Urinary bladder (tissue), 3 donors: ENCODE measurements at regions not wholly inside any gene's neighbourhood (a gene's known extent, or its start where the extent isn't known, plus 50 kb on each side); places are given as distances from the start of the nearest gene placed in this dataset.

ENCODE experiments used
- DNase-seq: peaks from one replicate; pipeline ENCODE4 v3.0.0-alpha.2; 2015; ENCODE audit errors: extremely low spot score
- H3K27ac ChIP-seq: one replicate; pipeline ENCODE4 v1.5.1; 2013; ENCODE audit warnings: low read depth, mild to moderate bottlenecking, moderate library complexity
- H3K36me3 ChIP-seq: one replicate; pipeline ENCODE4 v1.6.1; 2013; ENCODE audit warnings: mild to moderate bottlenecking, moderate library complexity; ENCODE audit not compliant: insufficient read depth
- H3K4me1 ChIP-seq: one replicate; pipeline ENCODE4 v1.6.1; 2013; ENCODE audit warnings: mild to moderate bottlenecking, moderate library complexity; ENCODE audit not compliant: insufficient read depth
- H3K4me3 ChIP-seq: one replicate; pipeline ENCODE4 v1.5.1; 2013; ENCODE audit warnings: low read depth, low read length
- WGBS: extraction: QIAGEN DNeasy Blood & Tissue Kit; methylation state at CpG from one replicate; pipeline ENCODE4 v1.1.7; 2013; 5-methylcytosine and 5-hydroxymethylcytosine counted together
- donor health status: healthy with polysubstance abuse.
- donor health status: healthy.

GRCh38 chr9:78490231-78490630, 193.3 kb downstream of the PSAT1 start:
- no peak overlapping the region for H3K4me3 ChIP-seq
- 48% methylated on average over 4 of the region's 4 CpGs for WGBS
- DNase-seq, result no peak
- no peaks in the 10 kb centered on the region for H3K4me1 ChIP-seq
- H3K27ac ChIP-seq, result no peak overlapping the region
- no peaks in the 10 kb centered on the region for H3K36me3 ChIP-seq

DNA sequence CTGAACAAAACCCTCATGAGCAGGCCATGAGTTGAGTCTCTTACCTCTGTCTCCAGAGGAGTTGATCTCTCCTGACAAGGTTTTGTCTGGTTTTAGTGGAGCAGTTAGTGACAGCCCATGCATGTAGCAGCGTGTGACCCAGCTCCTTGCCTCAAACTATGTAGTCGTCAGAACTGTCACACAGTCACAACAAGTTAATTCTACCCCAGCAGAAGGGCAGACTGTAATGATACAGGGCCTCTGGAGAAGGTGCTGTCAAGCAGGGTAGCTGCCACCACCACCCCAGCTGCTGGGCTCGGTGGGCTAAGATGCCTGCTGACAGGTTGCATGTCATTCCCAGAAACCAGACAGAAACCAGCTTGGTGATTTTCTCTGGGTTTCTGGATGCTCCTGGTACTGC, 194.5 kb downstream of the PSAT1 start:
- Histone ChIP-seq H3K27ac (no peak overlapping the region), H3K4me3 (no peak overlapping the region)

DNA sequence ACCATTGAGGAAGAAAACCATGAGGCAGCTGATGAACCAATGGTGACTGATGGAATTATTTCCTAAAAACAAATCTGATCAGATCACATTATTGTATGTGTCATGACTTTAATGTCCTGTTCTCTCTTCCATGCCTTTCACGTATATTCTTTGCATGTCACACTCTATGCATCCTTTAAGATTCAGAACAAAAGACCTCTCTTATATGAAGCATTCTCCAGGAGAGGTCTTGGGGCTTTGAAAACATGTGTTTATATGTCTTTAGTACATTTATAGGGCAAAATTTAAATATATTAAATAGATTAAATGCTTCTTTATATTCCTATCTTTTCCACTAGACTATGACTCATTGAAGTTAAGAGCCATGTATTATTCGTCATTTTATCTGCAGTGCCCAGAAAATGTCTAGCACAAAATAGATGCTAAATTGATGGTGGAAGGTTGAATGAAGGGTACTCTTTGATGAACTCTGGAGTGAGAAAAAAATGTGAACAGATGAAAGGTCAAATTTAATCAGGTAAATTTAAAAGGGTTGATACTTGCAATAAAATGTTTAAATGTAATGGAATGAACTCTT, 196.3 kb downstream of the PSAT1 start:
- 84% methylated on average over 2 of the region's 2 CpGs for WGBS

More for the DNA sequence above, 194.5 kb downstream of the PSAT1 start:
- DNase-seq, result no peak
- WGBS, result 81% methylated on average over 3 of the region's 3 CpGs
- no peaks in the 10 kb centered on the region for H3K36me3 ChIP-seq
- H3K4me1 ChIP-seq, result no peaks in the 10 kb centered on the region

DNA sequence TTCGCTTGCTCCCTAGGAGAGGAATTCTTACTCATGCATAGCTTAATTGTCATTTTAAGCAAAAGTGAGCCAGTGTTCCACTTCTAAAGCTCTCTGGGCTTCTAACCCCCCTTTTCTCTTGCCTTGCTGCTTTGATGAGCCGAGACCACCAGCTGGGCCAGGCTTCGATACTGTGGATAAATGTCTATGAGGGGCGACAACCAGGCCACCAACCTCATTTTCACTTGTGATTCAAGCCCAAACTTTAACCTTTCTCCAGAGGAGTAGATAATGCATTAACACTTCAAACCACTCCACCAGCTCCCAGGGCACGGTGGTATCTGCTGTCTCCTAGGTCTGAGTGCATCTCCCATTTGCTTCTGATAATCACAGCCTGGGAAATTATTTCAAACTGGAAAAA, 205.6 kb downstream of the PSAT1 start:
- DNase-seq, result no peak
- no peaks in the 10 kb centered on the region for H3K36me3 ChIP-seq
- H3K4me1 ChIP-seq, result no peaks in the 10 kb centered on the region
- WGBS, result 73% methylated on average over 5 of the region's 5 CpGs
- H3K27ac ChIP-seq, result no peak overlapping the region
- no peak overlapping the region for H3K4me3 ChIP-seq

More for the DNA sequence above, 196.3 kb downstream of the PSAT1 start:
- Histone ChIP-seq H3K4me3 (no peak overlapping the region), H3K4me1 (no peaks in the 10 kb centered on the region), H3K36me3 (no peaks in the 10 kb centered on the region), H3K27ac (no peak overlapping the region)
- DNase-seq, result no peak

GRCh38 chr9:78505546-78505945, 208.6 kb downstream of the PSAT1 start:
- WGBS, result over 99% methylated on average over 2 of the region's 2 CpGs
- no peak for DNase-seq

DNA sequence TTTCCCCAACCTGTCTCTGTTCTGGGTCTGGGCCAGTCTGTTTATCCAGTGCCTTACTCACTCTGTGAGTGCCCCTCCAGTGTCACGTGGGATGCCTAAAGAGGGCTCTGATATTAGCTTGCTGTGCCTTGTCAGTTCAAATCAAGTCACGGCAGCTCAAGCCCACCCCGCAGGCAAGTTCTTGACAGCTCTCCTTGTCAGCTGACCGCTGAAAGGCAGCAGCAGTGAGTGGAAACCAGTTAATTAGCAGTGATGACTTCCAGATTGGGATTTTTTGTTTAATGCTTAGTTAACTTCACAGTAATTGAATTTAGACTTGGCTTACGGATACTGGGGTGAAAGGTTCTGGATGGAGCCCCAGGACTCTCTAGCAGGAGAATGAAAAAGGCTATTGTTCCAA, 210.1 kb downstream of the PSAT1 start:
- no peak overlapping the region for H3K27ac ChIP-seq
- no peaks in the 10 kb centered on the region for H3K4me1 ChIP-seq
- H3K36me3 ChIP-seq, result no peaks in the 10 kb centered on the region
- no peak overlapping the region for H3K4me3 ChIP-seq
- DNase-seq, result no peak
- 47% methylated on average over 5 of the region's 5 CpGs for WGBS

More at GRCh38 chr9:78505546-78505945, 208.6 kb downstream of the PSAT1 start:
- H3K4me3 ChIP-seq, result no peak overlapping the region
- H3K27ac ChIP-seq, result no peak overlapping the region
- no peaks in the 10 kb centered on the region for H3K36me3 ChIP-seq
- no peaks in the 10 kb centered on the region for H3K4me1 ChIP-seq

DNA sequence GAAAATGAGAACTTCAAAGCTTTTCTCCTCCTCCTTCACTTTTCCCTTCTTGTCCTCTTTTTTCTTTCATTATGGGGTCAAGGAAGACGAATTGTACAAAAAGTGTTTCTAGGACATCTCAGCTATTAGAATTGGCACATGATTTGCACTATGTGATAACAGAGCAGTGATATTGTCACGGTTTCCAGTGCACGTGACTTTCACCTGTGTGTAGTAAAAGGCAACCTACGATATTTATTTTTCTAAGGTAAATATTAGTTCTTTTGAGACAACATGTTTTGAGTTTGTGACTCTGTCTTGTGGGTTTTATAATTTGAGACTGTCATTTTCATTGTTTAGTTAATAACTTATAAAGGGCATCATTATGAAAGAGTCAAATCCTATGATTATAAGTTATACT, 213.1 kb downstream of the PSAT1 start:
- Histone ChIP-seq H3K4me3 (no peak overlapping the region), H3K27ac (no peak overlapping the region), H3K36me3 (no peaks in the 10 kb centered on the region), H3K4me1 (no peaks in the 10 kb centered on the region)
- 80% methylated on average over 4 of the region's 4 CpGs for WGBS
- DNase-seq, result no peak

DNA sequence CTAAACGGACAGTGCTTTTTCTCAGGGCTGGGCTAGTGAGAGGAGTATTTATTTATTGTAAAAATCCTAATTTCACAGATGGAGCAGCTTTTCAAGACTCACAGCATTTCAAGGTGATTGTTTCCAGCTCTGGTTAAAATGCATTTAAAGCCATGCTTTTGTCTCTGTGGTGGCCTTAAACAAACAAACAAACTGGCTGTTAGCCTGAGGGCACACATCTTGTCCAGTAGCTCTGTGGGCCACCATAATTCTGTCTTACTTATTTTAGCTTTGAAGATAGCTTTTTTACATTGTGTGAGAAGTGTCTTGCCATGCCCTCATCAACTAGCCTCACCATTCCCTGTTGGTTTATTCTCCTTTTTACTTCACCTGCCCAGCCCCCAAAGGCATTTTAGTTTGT, 218.2 kb downstream of the PSAT1 start:
- 51% methylated on average over 1 of the region's 1 CpG for WGBS
- Histone ChIP-seq H3K4me1 (no peaks in the 10 kb centered on the region), H3K36me3 (no peaks in the 10 kb centered on the region), H3K4me3 (no peak overlapping the region), H3K27ac (no peak overlapping the region)
- no peak for DNase-seq

GRCh38 chr9:78519786-78520185, 222.9 kb downstream of the PSAT1 start:
- WGBS, result 92% methylated on average over 4 of the region's 4 CpGs

DNA sequence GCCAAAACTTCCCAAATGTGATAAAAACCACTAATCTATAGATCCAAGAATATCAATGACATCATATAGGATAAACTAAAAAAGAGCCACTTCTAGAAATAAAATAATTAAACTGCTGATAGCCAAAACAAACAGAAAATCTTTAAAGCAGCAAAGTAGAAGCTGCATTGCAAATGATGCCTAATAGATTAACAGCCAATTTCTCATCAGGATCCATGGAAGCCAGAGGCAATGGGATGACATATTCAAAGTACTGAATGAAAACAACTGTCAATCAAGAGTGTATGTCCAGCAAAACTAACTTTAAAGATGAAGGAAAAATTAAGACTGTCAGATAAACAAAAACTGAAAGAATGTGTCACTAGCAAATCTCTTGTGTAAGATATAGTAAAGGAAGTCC, 224.8 kb downstream of the PSAT1 start:
- no peak overlapping the region for H3K4me3 ChIP-seq
- no peak overlapping the region for H3K27ac ChIP-seq
- no peak for DNase-seq
- no peaks in the 10 kb centered on the region for H3K36me3 ChIP-seq
- H3K4me1 ChIP-seq, result no peaks in the 10 kb centered on the region

More at GRCh38 chr9:78519786-78520185, 222.9 kb downstream of the PSAT1 start:
- DNase-seq, result no peak
- H3K36me3 ChIP-seq, result no peaks in the 10 kb centered on the region
- H3K27ac ChIP-seq, result no peak overlapping the region
- H3K4me1 ChIP-seq, result no peaks in the 10 kb centered on the region
- no peak overlapping the region for H3K4me3 ChIP-seq

GRCh38 chr9:78525986-78526560, 229.1 kb downstream of the PSAT1 start:
- no peak for DNase-seq
- no peaks in the 10 kb centered on the region for H3K4me1 ChIP-seq
- H3K27ac ChIP-seq, result no peak overlapping the region
- no peak overlapping the region for H3K4me3 ChIP-seq
- no peaks in the 10 kb centered on the region for H3K36me3 ChIP-seq
- WGBS, result 76% methylated on average over 2 of the region's 2 CpGs

DNA sequence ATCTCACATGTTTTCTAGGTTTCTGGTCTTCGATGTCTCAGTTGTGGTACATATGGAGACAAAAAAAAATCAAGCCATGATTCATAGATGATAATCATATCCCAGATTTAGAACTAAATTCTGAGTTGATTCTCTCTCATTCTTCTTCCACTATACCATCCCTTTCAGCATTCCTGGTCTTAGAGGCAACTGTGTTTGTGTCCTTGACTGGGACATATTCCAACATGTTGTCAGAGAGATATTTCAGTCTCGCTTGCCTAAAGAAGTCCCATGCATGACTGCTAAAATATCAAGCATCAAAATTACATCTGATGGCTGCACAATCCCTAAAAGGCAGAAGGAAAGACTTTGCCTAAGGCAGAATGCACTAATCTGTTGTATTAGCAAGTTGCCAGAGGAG, 236.6 kb downstream of the PSAT1 start:
- H3K27ac ChIP-seq, result no peak overlapping the region
- WGBS, result 46% methylated on average over 2 of the region's 2 CpGs
- no peak overlapping the region for H3K4me3 ChIP-seq
- no peak for DNase-seq
- no peaks in the 10 kb centered on the region for H3K4me1 ChIP-seq
- H3K36me3 ChIP-seq, result no peaks in the 10 kb centered on the region

GRCh38 chr9:78539188-78539587, 242.3 kb downstream of the PSAT1 start:
- H3K4me1 ChIP-seq, result no peaks in the 10 kb centered on the region
- H3K4me3 ChIP-seq, result no peak overlapping the region
- 98% methylated on average over 3 of the region's 3 CpGs for WGBS
- H3K36me3 ChIP-seq, result no peaks in the 10 kb centered on the region
- no peak overlapping the region for H3K27ac ChIP-seq
- no peak for DNase-seq

DNA sequence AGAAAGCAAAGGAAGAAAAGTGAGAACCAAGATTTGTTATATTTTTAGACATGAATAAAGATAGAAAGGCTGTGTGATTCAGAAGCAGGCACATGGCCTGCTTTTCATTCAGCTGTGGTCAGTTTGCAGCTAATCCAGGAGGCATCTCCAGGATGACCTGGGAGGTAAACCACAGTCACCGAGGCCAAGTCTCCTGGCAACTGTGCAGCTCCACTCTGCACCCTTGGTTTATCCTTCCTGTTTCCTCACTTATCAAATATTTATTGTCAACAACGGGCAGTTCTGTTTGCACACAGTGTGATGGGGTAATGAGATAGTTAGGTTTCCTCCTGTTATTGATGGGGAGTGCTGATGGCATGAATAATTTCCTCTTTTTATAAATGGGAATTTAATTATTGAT, 243.0 kb downstream of the PSAT1 start:
- H3K4me3 ChIP-seq, result no peak overlapping the region
- WGBS, result 27% methylated on average over 2 of the region's 2 CpGs
- H3K4me1 ChIP-seq, result no peaks in the 10 kb centered on the region
- H3K36me3 ChIP-seq, result no peaks in the 10 kb centered on the region
- no peak overlapping the region for H3K27ac ChIP-seq
- DNase-seq, result no peak
